Activated gamma-delta T cell treated with anti-CD3 and anti-CD28 coated beads, Interleukin-2, amount 50 U/mL, for 16 hours (primary cell): ENCODE measurements at regions not wholly inside any gene's neighbourhood (a gene's known extent, or its start where the extent isn't known, plus 50 kb on each side); places are given as distances from the start of the nearest gene placed in this dataset.
"Not testable (repeated sequence)": the region's sequence is repeated elsewhere in the genome, so short reads cannot be mapped to it uniquely, and the experiment has no call there.

Experiments used
- DNase-seq: peaks from one replicate; pipeline ENCODE4 v3.0.0-alpha.2; 2020; ENCODE audit warnings: low read depth

DNA sequence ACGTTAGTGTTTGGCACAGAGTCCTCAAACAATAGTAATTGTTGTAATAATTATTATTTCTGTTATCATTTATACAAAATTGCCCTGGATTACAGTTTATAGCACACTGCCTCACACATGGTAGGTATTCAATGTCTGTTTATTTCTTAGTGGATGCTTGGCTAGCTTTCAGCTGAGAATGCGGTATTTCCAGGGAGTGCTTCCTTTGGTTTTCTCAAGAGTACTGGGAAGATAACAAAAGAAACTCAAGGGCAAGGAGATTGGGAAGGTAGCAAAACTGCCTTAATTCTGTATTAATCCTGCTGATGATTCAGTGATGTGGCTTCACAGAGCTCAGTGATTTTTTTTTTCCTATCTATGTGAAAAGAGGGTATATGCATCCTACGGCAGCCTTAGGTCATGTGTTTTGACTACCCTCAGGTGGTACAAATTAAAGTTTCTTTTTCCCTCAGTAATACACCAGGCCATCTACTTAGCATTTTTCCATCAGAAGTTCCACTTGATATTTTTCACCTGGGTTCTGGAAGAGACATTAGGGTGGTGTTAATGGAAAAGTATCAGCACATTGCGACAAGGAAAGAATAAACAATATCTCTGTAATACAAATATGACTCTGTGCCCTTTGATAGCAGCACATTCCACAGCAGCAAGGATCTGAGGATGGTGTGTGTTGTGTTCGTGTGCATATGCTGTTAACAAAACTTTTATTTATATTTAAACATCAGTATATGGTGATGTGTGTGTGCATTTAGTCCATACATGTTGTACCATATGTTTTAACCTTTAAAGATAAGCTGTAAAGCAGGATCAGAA, 124.3 kb upstream of the RASGEF1B start:
- no peak for DNase-seq

GRCh38 chr4:81595287-81595686, 123.6 kb upstream of the RASGEF1B start:
- DNase-seq = no peak

DNA sequence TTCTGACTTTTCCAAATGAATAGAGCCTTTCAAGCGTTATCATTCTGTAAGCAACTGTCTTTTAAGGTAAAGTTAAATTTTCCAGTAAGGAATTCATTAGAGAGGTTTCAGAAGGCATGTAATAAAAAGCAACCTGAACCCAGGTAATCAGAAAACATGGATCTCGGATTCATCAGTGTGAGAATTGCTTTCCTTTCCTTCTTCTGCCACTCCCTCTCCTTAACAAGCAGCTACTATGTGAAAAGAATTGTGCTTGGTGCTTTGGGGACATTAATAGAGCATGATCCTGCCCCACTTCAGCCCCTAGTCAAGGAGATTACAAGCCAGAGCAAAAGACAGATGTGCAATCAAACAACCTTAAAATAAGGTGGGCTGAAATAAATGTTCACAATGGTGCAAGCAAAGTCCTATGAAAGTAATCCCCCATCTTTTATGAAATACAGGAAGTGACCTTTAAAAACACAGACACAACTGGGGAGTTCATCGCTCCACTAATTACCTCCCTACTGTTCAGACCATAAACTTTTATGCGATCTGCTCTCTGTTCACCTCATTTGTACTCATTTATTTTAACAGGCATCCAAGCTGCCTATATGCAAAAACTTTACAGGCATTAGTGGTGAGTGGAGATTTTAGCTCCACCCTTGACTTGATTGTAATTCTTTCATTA, 122.9 kb upstream of the RASGEF1B start:
- no peak for DNase-seq

DNA sequence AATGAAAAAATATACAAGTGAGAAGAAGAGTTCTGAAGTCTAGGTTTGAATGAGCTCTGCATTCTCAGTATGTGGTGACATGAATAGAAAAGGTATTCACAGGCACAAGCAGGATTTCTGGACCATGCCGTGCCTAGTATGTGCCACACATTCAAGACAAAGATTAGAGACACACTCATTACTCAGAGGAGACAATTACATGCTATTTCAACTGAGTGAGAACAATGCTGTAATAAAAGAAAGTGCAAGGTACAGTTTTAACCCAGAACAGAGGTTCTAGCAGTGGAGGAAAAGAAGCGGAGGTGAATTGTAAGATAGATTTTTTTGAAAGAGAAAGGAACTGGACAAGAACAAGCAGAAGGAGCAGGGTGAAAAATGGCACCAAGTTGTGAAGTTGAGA, 121.0 kb upstream of the RASGEF1B start:
- no peak for DNase-seq

GRCh38 chr4:81590596-81590995, 118.9 kb upstream of the RASGEF1B start:
- DNase-seq = no peak

DNA sequence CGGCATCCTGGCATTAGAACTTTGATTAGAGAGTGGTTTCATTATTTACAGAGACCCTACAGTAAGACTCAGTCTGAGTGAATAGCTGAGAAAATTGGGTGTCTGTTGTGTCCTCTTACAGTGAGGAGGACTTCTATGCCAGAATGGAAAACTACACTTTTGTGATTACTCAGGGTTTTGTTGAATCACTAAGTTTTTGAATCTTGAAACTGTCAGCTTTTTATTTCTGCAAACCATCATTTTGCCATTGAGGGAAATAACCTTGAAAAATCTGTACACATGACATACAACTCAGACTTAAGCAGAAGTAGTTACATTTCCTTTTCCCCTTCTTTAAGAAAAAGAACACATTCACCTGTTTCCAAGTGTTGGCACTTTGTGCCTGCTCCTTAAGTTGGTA, 117.6 kb upstream of the RASGEF1B start:
- no peak for DNase-seq

GRCh38 chr4:81586706-81587105, 115.0 kb upstream of the RASGEF1B start:
- DNase-seq = no peak

GRCh38 chr4:81580994-81581374, 109.3 kb upstream of the RASGEF1B start:
- DNase-seq = not testable (repeated sequence)

DNA sequence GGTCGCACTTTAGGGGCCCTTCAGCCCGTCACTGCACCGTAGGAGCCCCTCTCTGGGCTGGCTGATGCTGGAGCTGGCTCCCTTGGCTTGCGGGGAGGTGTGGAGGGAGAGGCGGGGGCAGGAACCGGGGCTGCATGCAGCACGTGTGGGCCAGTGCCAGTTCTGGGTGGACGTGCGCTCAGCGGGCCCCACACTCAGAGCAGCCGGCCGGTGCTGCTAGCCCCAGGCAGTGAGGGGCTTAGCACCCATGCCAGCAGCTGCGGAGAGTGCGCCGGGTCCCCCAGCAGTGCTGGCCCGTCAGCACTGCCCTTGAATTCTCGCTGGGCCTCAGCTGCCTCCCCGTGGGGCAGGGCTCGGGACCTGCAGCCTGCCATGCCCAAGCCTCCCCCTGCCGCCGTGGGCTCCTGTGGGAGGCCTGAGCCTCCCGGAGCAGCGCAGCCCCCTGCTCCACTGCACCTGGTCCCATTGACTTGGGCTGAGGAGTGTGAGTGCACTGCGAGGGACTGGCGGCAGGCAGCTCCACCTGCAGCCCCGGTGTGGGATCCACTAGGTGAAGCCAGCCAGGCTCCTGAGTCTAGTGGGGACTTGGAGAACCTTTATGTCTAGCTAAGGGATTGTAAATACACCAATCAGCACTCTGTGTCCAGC, 108.8 kb upstream of the RASGEF1B start:
- DNase-seq = no peak

DNA sequence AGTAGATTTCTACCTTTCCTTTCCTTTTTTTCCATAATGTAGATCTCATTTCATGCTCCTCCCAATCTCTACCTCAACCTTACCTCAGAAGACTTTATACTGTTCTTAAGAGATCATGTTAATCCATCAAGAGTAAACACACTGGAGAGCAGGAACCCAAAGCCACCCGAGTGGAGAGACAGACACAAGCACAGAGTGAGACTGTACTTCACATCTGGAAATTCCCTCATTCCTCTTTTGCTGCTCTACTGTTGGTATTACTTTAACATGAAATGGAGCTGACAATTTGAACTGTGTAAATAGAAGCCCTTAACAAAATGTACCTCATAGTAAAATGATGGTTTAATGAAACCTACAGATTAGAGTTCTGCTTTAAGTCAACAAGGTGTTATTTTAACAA, 105.7 kb upstream of the RASGEF1B start:
- no peak for DNase-seq

DNA sequence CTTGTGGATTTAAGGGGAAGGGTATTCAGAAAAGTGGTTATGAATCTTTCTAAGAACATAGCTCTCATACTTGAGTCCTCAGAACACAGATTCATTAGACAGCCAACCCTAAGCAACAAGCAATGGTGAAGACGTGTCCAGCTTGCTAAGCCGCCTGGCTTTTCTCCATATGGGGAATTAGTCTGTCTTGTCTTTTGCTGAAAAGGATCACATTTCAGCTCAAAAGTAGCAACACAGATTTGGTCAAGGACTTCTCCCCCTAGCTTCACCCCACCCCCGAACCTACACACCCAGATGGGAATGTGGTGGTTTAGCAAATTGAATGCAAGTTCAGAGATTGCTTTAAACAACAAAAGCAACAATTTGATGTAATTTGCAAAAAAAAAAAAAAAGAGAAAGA, 103.3 kb upstream of the RASGEF1B start:
- no peak for DNase-seq

DNA sequence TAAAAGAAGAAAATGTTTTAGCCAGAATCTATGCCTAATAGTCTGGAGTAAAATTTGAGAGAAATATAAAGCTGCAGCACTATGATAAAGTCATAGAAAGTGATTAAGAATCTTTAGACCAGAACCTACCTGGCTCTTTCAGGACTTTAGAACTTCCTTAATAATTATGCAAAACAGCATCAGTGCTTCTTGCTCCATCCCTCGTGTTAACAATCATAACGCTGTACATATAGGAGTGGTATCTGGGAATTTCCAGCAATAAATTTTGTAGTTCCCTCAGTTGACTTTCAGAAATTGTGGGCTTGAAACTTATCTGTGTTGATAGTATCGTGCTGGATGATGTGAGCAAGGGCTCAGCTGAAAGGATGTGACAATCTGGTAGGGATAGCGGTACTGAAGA, 102.1 kb upstream of the RASGEF1B start:
- DNase-seq = no peak

DNA sequence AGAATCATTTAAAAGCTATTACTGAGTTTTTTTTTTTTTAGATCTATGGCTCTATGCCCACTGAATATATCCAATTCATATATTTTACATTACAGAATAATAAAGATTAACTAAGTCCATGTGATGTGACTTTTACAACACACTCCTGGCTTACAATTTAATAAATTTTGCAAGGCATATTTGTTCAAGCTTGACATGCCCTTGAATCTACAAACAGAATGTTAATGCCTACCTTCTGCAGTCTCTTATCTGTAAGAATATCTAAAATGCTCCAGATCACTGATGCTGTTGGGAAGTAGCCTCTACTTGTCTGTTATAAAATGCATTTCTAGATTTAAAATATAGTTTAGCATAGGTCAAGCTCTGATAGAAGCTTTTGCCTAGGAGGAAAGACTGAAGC, 100.7 kb upstream of the RASGEF1B start:
- no peak for DNase-seq

GRCh38 chr4:81571105-81571504, 99.4 kb upstream of the RASGEF1B start:
- DNase-seq = no peak

DNA sequence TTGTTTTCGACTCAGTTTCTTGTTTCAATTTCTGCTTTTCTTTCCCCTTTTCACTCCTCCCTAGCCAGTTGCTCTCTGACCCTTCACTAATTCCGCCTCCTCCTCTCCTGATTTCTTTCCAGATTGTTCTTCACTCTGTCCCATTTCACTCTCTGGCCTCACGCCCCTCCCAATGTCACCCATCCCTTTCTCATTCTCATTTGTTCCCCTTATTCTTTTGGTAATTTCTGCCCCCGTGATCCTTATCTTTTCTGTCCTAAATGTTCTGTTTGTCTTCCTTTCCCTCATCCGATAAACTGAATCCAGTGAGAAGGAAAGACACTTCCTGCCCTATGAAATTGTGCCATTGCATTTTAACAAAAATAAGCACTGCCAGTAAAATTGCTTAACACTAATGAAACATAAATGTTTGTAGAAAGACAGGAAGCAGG, 94.5 kb upstream of the RASGEF1B start:
- no peak for DNase-seq

GRCh38 chr4:81565142-81565870, 93.6 kb upstream of the RASGEF1B start:
- DNase-seq = no peak

GRCh38 chr4:81564025-81564424, 92.3 kb upstream of the RASGEF1B start:
- no peak for DNase-seq

DNA sequence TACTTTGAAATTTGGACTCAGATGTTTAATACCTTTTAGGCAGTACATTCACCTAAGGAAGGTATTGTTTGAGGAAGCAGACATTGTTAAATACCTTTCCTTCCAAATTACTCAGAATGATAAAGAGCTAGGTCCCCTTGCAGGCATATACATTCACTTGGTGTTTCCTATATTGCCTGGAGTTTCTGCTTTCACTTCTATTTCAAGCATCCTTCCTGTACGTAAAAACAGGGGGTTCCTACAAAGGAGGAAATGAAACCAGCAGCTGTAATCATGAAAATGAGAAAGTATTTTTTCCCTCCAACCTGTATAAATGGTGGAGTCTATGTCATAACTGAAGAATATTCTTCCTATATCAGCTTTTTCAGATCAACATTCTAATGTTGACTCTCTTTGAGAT, 90.4 kb upstream of the RASGEF1B start:
- DNase-seq = no peak

DNA sequence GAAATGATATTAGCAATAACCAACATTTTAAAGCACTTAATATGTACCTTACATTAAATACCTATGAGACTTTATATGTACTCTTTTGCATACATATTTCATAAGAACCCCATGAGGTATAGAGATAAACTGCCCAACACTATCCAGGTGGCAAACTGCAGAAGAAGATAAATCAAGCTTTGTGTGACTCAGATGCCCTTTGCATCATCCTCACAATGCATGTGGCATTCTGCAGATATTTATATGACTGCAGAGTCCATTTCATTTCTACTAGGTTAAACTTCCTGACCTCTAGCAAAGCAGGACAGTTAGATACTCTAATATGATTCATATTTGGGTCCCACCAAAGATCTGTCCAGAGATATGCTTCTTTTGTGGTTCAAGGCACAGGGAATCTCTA, 85.6 kb upstream of the RASGEF1B start:
- DNase-seq = no peak

DNA sequence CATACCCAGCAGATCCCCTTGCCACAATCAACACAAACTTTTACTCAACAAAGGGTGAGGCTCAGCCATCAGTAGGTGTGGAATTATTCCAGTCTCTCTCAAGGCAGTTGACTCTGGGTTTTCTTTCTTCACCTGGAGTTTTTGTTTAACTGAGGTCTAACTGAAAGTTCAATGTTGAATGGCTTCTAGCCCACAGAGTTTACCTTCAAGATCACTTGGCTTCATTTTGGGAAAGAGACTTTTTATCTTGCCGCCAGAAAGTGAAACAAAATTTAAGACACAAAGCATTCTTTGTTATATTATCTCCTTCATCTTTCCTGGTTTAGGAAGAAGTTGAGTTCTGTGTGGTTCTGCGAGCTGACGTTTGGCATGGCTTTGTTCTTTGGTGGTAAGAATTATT, 83.8 kb upstream of the RASGEF1B start:
- no peak for DNase-seq

DNA sequence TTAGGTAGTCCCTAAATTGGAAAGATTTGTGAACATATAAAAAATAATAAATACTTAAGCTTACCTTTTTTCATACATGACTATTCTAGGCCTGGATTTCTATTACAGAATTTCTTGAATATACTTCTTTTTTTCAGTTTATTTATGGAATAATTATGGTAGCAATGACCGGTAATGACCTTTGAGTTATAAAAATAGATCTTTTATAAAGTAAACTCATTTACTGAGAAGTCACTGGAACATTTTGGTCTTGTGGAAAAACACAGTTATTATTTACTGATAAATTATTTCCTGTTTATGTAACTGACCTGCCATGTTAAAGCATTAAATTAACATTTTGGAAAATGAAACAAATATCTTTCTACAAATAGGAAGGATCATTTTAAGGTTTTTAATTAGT, 80.4 kb upstream of the RASGEF1B start:
- no peak for DNase-seq

DNA sequence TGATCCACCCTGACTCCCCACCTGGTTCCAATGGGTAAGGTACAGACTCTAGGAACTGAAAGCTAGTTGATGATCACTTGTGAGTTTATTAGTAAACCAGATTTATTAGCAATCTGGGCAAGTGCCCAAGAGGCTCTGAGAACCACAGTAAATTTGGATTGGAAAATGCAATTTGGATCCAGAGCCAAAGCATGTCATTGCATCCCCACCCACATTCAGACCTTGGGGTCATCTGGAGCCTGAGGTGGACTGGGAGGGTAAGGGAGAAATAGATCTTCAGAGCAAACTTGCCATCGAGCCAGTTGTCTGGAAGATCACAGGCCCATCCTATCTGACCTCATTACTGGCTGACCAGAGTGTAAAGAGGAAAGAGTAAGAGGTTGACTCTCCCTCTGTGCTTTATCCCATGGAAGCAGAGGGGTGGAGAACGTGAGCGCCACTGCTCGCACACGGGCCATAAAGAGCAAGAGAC, 78.7 kb upstream of the RASGEF1B start:
- no peak for DNase-seq
